Naive thymus-derived CD8-positive, alpha-beta T cell (primary cell): ENCODE measurements at regions not wholly inside any gene's neighbourhood (a gene's known extent, or its start where the extent isn't known, plus 50 kb on each side); places are given as distances from the start of the nearest gene placed in this dataset.

ENCODE experiments used
- ATAC-seq, 2 donors: fragments of 150-1000 bp; cut with Tn5 transposase in 1 of 2; sonication (Bioruptor Pico), chemical (Tn5 transposase) in 1 of 2; 1 replicate in 1 of 2; 2 replicates in 1 of 2; pipeline ENCODE4 v1.10.0; 2021; ENCODE audit warnings: mild to moderate bottlenecking in 2 of 2, moderate library complexity in 2 of 2
- POLR2A ChIA-PET: fragments of 350-600 bp; sonication (Branson Sonifier 250); formaldehyde crosslinking; loops from one replicate; lab custom pipeline; 2021; ENCODE audit warnings: antibody characterized with exemption; lab: Charles Lee
- DNase-seq, 10 donors: peaks; one replicate each; pipeline versions ENCODE4 v3.0.0 to v3.0.0-alpha.2; 2020 to 2022
- H3K27ac Mint-ChIP-seq, 10 donors: one replicate each; pipeline ENCODE4 v1.8.0; 2020 to 2022; ENCODE audit warnings: mild to moderate bottlenecking in 10 of 10, mixed read lengths in 10 of 10, moderate library complexity in 4 of 10, inconsistent platforms in 1 of 10
- H3K27me3 Mint-ChIP-seq, 5 donors: one replicate each; pipeline ENCODE4 v1.8.0; 2021 to 2022; ENCODE audit warnings: mixed read lengths in 5 of 5
- H3K36me3 Mint-ChIP-seq, 3 donors: one replicate each; pipeline ENCODE4 v1.8.0; 2020 to 2022; ENCODE audit warnings: mixed read lengths in 3 of 3, mild to moderate bottlenecking in 2 of 3, inconsistent platforms in 1 of 3
- H3K4me1 Mint-ChIP-seq, 4 donors: one replicate each; pipeline ENCODE4 v1.8.0; 2021 to 2022; ENCODE audit warnings: mixed read lengths in 4 of 4
- H3K4me3 Mint-ChIP-seq, 10 donors: one replicate each; pipeline ENCODE4 v1.8.0; 2020 to 2022; ENCODE audit warnings: mild to moderate bottlenecking in 10 of 10, mixed read lengths in 10 of 10, moderate library complexity in 6 of 10, inconsistent platforms in 1 of 10
- H3K9me3 Mint-ChIP-seq, 9 donors: one replicate each; pipeline ENCODE4 v1.8.0; 2020 to 2022; ENCODE audit warnings: mixed read lengths in 9 of 9, mild to moderate bottlenecking in 3 of 9, inconsistent platforms in 1 of 9, moderate library complexity in 1 of 9

- H3K9me3 Mint-ChIP-seq, result peaks cover 0 to 13% (median 1%) of the 10 kb centered on the region in 9 donors
- peaks cover 0 to 8% (median 1%) of the 10 kb centered on the region in 5 donors for H3K27me3 Mint-ChIP-seq
- H3K36me3 Mint-ChIP-seq, result no peaks in the 10 kb centered on the region
- ATAC-seq (no peak), DNase-seq (no peak)
- no peak overlapping the region for H3K4me3 Mint-ChIP-seq
- H3K27ac Mint-ChIP-seq, result no peak overlapping the region
- POLR2A ChIA-PET, result no interaction called here
- H3K4me1 Mint-ChIP-seq, result no peaks in the 10 kb centered on the region
These were observed 497.1 kb upstream of the CDH11 start for GRCh38 chr16:65618931-65619330.

GRCh38 chr16:65618333-65618732 is 496.5 kb upstream of the CDH11 start:
- POLR2A ChIA-PET, result no interaction called here

GRCh38 chr16:65617421-65617820 is 495.6 kb upstream of the CDH11 start:
- H3K27ac Mint-ChIP-seq, result no peak overlapping the region
- no peaks in the 10 kb centered on the region for H3K36me3 Mint-ChIP-seq
- DNase-seq (no peak), ATAC-seq (no peak)
- no peak overlapping the region for H3K4me3 Mint-ChIP-seq
- POLR2A ChIA-PET, result no interaction called here
- H3K4me1 Mint-ChIP-seq, result no peaks in the 10 kb centered on the region
- H3K9me3 Mint-ChIP-seq, result peaks cover 0 to 13% (median 0%) of the 10 kb centered on the region in 9 donors
- peaks cover 0 to 8% (median 1%) of the 10 kb centered on the region in 5 donors for H3K27me3 Mint-ChIP-seq

More at GRCh38 chr16:65618333-65618732, 496.5 kb upstream of the CDH11 start:
- Mint-ChIP-seq H3K4me1 (no peaks in the 10 kb centered on the region), H3K9me3 (peaks cover 0 to 13% (median 1%) of the 10 kb centered on the region in 9 donors), H3K27ac (no peak overlapping the region), H3K4me3 (no peak overlapping the region), H3K27me3 (peaks cover 0 to 8% (median 1%) of the 10 kb centered on the region in 5 donors), H3K36me3 (no peaks in the 10 kb centered on the region)
- ATAC-seq (no peak), DNase-seq (no peak)

- Mint-ChIP-seq H3K4me3 (no peak overlapping the region), H3K4me1 (no peaks in the 10 kb centered on the region), H3K27me3 (peaks cover 0 to 4% (median 0%) of the 10 kb centered on the region in 5 donors), H3K9me3 (peaks cover 0 to 14% (median 9%) of the 10 kb centered on the region in 9 donors), H3K27ac (no peak overlapping the region), H3K36me3 (no peaks in the 10 kb centered on the region)
- ATAC-seq, result no peak
- POLR2A ChIA-PET, result no interaction called here
- DNase-seq, result no peak
These were observed 486.6 kb upstream of the CDH11 start for GRCh38 chr16:65608455-65608854.

GRCh38 chr16:65604771-65605170 is 482.9 kb upstream of the CDH11 start:
- Mint-ChIP-seq H3K4me3 (no peak overlapping the region), H3K27me3 (peaks cover 0 to 4% (median 0%) of the 10 kb centered on the region in 5 donors), H3K27ac (no peak overlapping the region), H3K36me3 (no peaks in the 10 kb centered on the region), H3K9me3 (peaks cover 0 to 24% (median 9%) of the 10 kb centered on the region in 9 donors), H3K4me1 (no peaks in the 10 kb centered on the region)
- POLR2A ChIA-PET, result no interaction called here
- DNase-seq (no peak), ATAC-seq (no peak)

- POLR2A ChIA-PET, result no interaction called here
- no peaks in the 10 kb centered on the region for H3K4me1 Mint-ChIP-seq
- H3K27me3 Mint-ChIP-seq, result peaks cover 0 to 4% (median 0%) of the 10 kb centered on the region in 5 donors
- H3K4me3 Mint-ChIP-seq, result no peak overlapping the region
- H3K27ac Mint-ChIP-seq, result no peak overlapping the region
- no peaks in the 10 kb centered on the region for H3K36me3 Mint-ChIP-seq
- peaks cover 4 to 23% (median 13%) of the 10 kb centered on the region in 9 donors for H3K9me3 Mint-ChIP-seq
- no peak for ATAC-seq
- DNase-seq, result no peak
These were observed 479.9 kb upstream of the CDH11 start for GRCh38 chr16:65601781-65602180.

- DNase-seq, result no peak
- Mint-ChIP-seq H3K36me3 (no peaks in the 10 kb centered on the region), H3K27me3 (peaks cover 0 to 4% (median 0%) of the 10 kb centered on the region in 5 donors), H3K9me3 (peaks cover 6 to 34% (median 16%) of the 10 kb centered on the region in 9 donors), H3K4me1 (no peaks in the 10 kb centered on the region), H3K27ac (no peak overlapping the region), H3K4me3 (no peak overlapping the region)
- POLR2A ChIA-PET, result no interaction called here
- no peak for ATAC-seq
These were observed 478.8 kb upstream of the CDH11 start for GRCh38 chr16:65600629-65601028.

GRCh38 chr16:65600046-65600445 is 478.2 kb upstream of the CDH11 start:
- ATAC-seq, result no peak
- Mint-ChIP-seq H3K27ac (no peak overlapping the region), H3K4me1 (no peaks in the 10 kb centered on the region), H3K36me3 (no peaks in the 10 kb centered on the region), H3K27me3 (peaks cover 0 to 4% (median 0%) of the 10 kb centered on the region in 5 donors), H3K9me3 (peaks cover 6 to 38% (median 16%) of the 10 kb centered on the region in 9 donors), H3K4me3 (no peak overlapping the region)
- POLR2A ChIA-PET, result no interaction called here
- no peak for DNase-seq

- POLR2A ChIA-PET, result no interaction called here
- ATAC-seq, result no peak
- Mint-ChIP-seq H3K27ac (no peak overlapping the region), H3K27me3 (no peaks in the 10 kb centered on the region), H3K9me3 (peaks cover 2 to 30% (median 13%) of the 10 kb centered on the region in 9 donors), H3K36me3 (no peaks in the 10 kb centered on the region), H3K4me3 (no peak overlapping the region), H3K4me1 (no peaks in the 10 kb centered on the region)
- DNase-seq, result no peak
These were observed 476.8 kb upstream of the CDH11 start for GRCh38 chr16:65598621-65599020.

GRCh38 chr16:65583498-65583897 is 461.6 kb upstream of the CDH11 start:
- ATAC-seq, result no peak

GRCh38 chr16:65579050-65579449 is 457.2 kb upstream of the CDH11 start:
- Mint-ChIP-seq H3K36me3 (no peaks in the 10 kb centered on the region), H3K4me1 (no peaks in the 10 kb centered on the region), H3K27ac (no peak overlapping the region), H3K4me3 (no peak overlapping the region), H3K9me3 (peaks cover 0 to 26% (median 4%) of the 10 kb centered on the region in 9 donors), H3K27me3 (no peaks in the 10 kb centered on the region)
- POLR2A ChIA-PET, result no interaction called here
- ATAC-seq (no peak), DNase-seq (no peak)

More at GRCh38 chr16:65583498-65583897, 461.6 kb upstream of the CDH11 start:
- H3K27me3 Mint-ChIP-seq, result no peaks in the 10 kb centered on the region
- peaks cover 0 to 13% (median 0%) of the 10 kb centered on the region in 9 donors for H3K9me3 Mint-ChIP-seq
- DNase-seq, result no peak
- POLR2A ChIA-PET, result no interaction called here
- H3K4me3 Mint-ChIP-seq, result no peak overlapping the region
- no peaks in the 10 kb centered on the region for H3K36me3 Mint-ChIP-seq
- no peaks in the 10 kb centered on the region for H3K4me1 Mint-ChIP-seq
- H3K27ac Mint-ChIP-seq, result no peak overlapping the region

- no peak for ATAC-seq
- peaks cover 0 to 26% (median 4%) of the 10 kb centered on the region in 9 donors for H3K9me3 Mint-ChIP-seq
- H3K36me3 Mint-ChIP-seq, result no peaks in the 10 kb centered on the region
These were observed 454.8 kb upstream of the CDH11 start for GRCh38 chr16:65576631-65577030.

GRCh38 chr16:65576139-65576538 is 454.3 kb upstream of the CDH11 start:
- Mint-ChIP-seq H3K9me3 (peaks cover 0 to 26% (median 4%) of the 10 kb centered on the region in 9 donors), H3K4me1 (no peaks in the 10 kb centered on the region), H3K27ac (no peak overlapping the region), H3K36me3 (peaks cover 0 to 1% (median 0%) of the 10 kb centered on the region in 3 donors), H3K27me3 (no peaks in the 10 kb centered on the region), H3K4me3 (no peak overlapping the region)
- DNase-seq, result no peak
- no peak for ATAC-seq
- POLR2A ChIA-PET, result no interaction called here

More at GRCh38 chr16:65576631-65577030, 454.8 kb upstream of the CDH11 start:
- Mint-ChIP-seq H3K27ac (peak overlapping the region in 1 of 10 donors; percentile 81), H3K4me3 (no peak overlapping the region), H3K4me1 (no peaks in the 10 kb centered on the region), H3K27me3 (no peaks in the 10 kb centered on the region)
- POLR2A ChIA-PET, result no interaction called here
- no peak for DNase-seq
